ENCODE measurements at regions not wholly inside any gene's neighbourhood (a gene's known extent, or its start where the extent isn't known, plus 50 kb on each side); places are given as distances from the start of the nearest gene placed in this dataset.

DNA sequence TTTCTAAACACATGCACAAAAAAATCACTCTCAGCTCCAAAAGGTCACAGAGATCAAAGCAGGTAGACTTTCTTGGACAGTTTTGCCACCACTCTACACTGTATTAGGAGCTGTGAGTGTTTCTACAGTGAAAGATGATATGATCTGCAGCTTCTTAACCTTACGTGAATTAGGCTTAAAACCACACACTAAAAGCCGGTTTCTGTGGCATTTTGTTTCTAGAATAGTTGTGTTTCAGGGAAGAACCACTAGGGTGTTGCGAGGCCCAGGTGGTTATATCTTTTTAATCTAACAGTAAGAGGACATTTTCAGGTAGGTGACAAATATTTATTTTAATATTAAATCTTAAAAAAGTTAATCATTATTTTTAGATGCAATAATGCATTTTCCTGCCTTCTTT, 216.4 kb downstream of the KLF5 start:
- 72 to 80% methylated on average over 3 of the region's 3 CpGs for WGBS, 2 donors
- Histone ChIP-seq H3K4me1 (no peaks in the 10 kb centered on the region), H3K4me3 (no peak overlapping the region), H3K27ac (no peak overlapping the region), H3K9me3 (no peaks in the 10 kb centered on the region), H3K36me3 (no peaks in the 10 kb centered on the region), H3K27me3 (no peaks in the 10 kb centered on the region)
- no peak for DNase-seq (ENCODE audit: low spot score in 2 of 2)
- TF ChIP-seq EP300 (IDR thresholded peaks at IDR 0.05), result no peak
- no peak for TF ChIP-seq POLR2A (IDR thresholded peaks at IDR 0.05)
- TF ChIP-seq CTCF (IDR thresholded peaks at IDR 0.05), result no peak

GRCh38 chr13:73274147-73274546, 215.3 kb downstream of the KLF5 start:
- H3K4me3 ChIP-seq, result no peak overlapping the region
- 61 to 70% methylated on average over 2 of the region's 2 CpGs for WGBS, 2 donors
- H3K36me3 ChIP-seq, result no peaks in the 10 kb centered on the region
- no peaks in the 10 kb centered on the region for H3K4me1 ChIP-seq
- H3K27ac ChIP-seq, result peak overlapping the region in 1 of 4 donors; percentile 2
- DNase-seq (ENCODE audit: low spot score in 2 of 2), result no peak
- TF ChIP-seq POLR2A (IDR thresholded peaks at IDR 0.05), result no peak
- no peak for TF ChIP-seq CTCF (IDR thresholded peaks at IDR 0.05)
- TF ChIP-seq EP300 (IDR thresholded peaks at IDR 0.05), result no peak
- H3K9me3 ChIP-seq, result no peaks in the 10 kb centered on the region
- H3K27me3 ChIP-seq, result no peaks in the 10 kb centered on the region

DNA sequence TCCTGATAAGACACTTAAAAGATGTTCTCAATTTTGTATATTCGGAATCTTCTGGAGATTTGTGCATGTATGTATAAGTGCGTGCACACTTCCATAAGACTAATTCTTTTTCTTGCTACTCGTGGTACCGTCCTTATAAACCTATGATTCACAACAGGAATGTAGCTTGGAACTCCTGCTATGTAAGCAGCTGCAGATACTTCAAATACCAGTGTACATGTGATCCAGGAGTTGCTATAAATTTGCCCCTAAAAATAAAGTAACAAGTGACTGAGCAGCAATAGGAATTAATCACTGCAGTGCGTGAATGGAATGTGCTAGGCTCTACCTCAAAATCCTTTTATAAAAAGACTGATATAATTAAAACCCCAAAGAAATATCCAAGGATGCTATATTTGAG, 214.9 kb downstream of the KLF5 start:
- Histone ChIP-seq H3K27ac (no peak overlapping the region), H3K9me3 (no peaks in the 10 kb centered on the region), H3K4me3 (no peak overlapping the region), H3K4me1 (no peaks in the 10 kb centered on the region), H3K36me3 (no peaks in the 10 kb centered on the region), H3K27me3 (no peaks in the 10 kb centered on the region)
- no peak for DNase-seq (ENCODE audit: low spot score in 2 of 2)
- no peak for TF ChIP-seq EP300 (IDR thresholded peaks at IDR 0.05)
- no peak for TF ChIP-seq POLR2A (IDR thresholded peaks at IDR 0.05)
- no peak for TF ChIP-seq CTCF (IDR thresholded peaks at IDR 0.05)
- WGBS, 2 donors, result 68 to 71% methylated on average over 5 of the region's 5 CpGs

- Histone ChIP-seq H3K36me3 (no peaks in the 10 kb centered on the region), H3K27me3 (no peaks in the 10 kb centered on the region), H3K4me3 (no peak overlapping the region), H3K27ac (no peak overlapping the region), H3K4me1 (no peaks in the 10 kb centered on the region), H3K9me3 (no peaks in the 10 kb centered on the region)
- 73 to 82% methylated on average over 1 of the region's 1 CpG for WGBS, 2 donors
- no peak for DNase-seq (ENCODE audit: low spot score in 2 of 2)
- TF ChIP-seq POLR2A (IDR thresholded peaks at IDR 0.05) (no peak), CTCF (IDR thresholded peaks at IDR 0.05) (no peak), EP300 (IDR thresholded peaks at IDR 0.05) (no peak)
These were observed 214.5 kb downstream of the KLF5 start for GRCh38 chr13:73273276-73273675.

DNA sequence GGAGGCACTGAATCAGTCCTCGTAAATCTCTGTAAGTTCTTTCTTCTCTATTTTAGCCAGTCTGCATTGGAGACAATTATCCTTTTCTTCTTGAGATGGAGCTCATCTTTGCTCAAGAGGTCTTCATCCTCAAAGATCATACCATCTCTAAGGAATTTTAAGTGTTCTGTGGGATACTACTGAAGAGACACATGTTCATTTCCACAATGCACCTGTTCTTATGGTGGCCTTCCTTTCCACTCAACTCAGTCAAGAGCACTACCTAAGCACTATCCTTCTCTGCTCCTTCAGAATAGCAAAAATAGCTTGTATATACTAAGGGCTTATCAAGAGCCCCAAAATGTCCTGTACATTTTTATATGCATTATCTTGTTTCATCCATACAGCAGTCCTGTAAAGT, 214.0 kb downstream of the KLF5 start:
- no peak overlapping the region for H3K27ac ChIP-seq
- H3K27me3 ChIP-seq, result no peaks in the 10 kb centered on the region
- DNase-seq (ENCODE audit: low spot score in 2 of 2), result no peak
- H3K4me3 ChIP-seq, result no peak overlapping the region
- TF ChIP-seq EP300 (IDR thresholded peaks at IDR 0.05) (no peak), CTCF (IDR thresholded peaks at IDR 0.05) (no peak), POLR2A (IDR thresholded peaks at IDR 0.05) (no peak)
- H3K9me3 ChIP-seq, result no peaks in the 10 kb centered on the region
- WGBS, 2 donors, result 57 to 68% methylated on average over 1 of the region's 1 CpG
- H3K36me3 ChIP-seq, result no peaks in the 10 kb centered on the region
- H3K4me1 ChIP-seq, result no peaks in the 10 kb centered on the region
